Choroid plexus epithelial cell (primary cell): ENCODE measurements at regions not wholly inside any gene's neighbourhood (a gene's known extent, or its start where the extent isn't known, plus 50 kb on each side); places are given as distances from the start of the nearest gene placed in this dataset.

ENCODE experiments used
- DNase-seq: peaks from one replicate; pipeline ENCODE4 v3.0.0-alpha.2; 2010; ENCODE audit warnings: low read depth
- H3K4me3 ChIP-seq: 2 replicates; pipeline ENCODE4 v1.5.1; 2011; ENCODE audit warnings: low read depth, mild to moderate bottlenecking, control low read depth, low read length, moderate library complexity
- TF ChIP-seq, protein P1 (sequence below): conservative IDR thresholded peaks from 2 replicates; pipeline ENCODE4 v1.5.1; 2011; ENCODE audit warnings: low read depth, mild to moderate bottlenecking, control low read depth, inconsistent platforms, low read length, moderate library complexity

DNA sequence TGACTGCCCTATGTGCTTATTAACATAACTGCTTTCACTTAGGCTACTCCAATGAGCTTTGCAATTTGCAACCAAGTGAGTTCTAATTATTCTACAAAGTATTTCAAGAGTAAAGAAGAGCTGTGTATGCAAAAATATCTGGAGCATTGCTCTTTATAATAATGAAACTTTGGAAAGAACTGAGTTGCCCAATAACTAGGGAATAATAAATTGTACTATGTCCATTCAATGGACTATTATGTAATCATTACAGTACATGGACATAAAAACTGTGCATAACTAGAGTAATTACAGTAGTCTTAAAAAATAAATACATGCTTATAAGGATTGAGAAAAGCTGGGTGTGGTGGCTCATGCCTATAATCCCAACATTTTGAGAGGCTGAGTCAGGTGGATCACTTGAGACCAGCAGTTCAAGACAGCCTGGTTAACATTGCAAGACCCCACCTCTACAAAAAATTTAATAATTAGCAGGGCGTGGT, 70.3 kb upstream of the JAK1 start:
- no peak overlapping the region for H3K4me3 ChIP-seq
- TF ChIP-seq, protein P1, sequence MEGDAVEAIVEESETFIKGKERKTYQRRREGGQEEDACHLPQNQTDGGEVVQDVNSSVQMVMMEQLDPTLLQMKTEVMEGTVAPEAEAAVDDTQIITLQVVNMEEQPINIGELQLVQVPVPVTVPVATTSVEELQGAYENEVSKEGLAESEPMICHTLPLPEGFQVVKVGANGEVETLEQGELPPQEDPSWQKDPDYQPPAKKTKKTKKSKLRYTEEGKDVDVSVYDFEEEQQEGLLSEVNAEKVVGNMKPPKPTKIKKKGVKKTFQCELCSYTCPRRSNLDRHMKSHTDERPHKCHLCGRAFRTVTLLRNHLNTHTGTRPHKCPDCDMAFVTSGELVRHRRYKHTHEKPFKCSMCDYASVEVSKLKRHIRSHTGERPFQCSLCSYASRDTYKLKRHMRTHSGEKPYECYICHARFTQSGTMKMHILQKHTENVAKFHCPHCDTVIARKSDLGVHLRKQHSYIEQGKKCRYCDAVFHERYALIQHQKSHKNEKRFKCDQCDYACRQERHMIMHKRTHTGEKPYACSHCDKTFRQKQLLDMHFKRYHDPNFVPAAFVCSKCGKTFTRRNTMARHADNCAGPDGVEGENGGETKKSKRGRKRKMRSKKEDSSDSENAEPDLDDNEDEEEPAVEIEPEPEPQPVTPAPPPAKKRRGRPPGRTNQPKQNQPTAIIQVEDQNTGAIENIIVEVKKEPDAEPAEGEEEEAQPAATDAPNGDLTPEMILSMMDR: no peak
- no peak for DNase-seq

DNA sequence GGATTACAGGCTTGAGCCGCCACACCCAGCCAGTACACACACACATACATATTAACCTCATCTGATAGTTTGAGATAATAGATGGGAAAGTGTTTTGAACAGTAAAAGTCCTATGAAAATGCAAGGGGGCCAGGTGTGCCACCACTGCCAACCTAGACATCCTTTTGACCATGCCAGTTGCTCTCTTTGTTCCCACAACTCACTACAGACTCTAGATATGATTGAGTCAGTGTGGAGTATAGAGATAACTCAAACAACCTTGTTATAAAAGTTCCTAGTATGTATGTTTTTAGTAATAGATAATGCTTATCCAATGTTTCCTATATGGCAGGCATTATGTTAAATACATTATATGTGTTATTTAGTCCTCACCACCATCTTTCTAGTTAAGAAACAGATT, 72.7 kb upstream of the JAK1 start:
- no peak overlapping the region for H3K4me3 ChIP-seq
- DNase-seq: no peak
- TF ChIP-seq, protein P1: no peak

DNA sequence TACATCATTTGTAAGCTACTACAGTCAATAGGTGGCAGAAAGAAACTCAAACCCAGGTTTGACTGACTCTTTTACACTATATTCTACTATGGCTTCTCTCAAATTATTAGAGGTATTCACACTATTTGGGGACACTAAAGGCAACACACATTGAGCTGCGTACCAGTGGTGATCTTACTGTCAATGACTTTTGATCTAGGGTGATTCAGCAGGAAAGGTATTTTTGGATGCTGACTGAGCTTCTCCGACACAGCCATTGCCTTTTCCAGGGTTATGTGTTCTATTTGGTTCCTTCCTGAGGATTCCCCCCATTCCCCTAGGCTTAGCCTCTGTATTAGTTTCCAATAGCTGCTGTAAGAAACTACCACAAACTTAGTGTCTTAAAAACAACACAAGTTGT, 73.2 kb upstream of the JAK1 start:
- TF ChIP-seq, protein P1: no peak
- no peak for DNase-seq
- H3K4me3 ChIP-seq: no peak overlapping the region

DNA sequence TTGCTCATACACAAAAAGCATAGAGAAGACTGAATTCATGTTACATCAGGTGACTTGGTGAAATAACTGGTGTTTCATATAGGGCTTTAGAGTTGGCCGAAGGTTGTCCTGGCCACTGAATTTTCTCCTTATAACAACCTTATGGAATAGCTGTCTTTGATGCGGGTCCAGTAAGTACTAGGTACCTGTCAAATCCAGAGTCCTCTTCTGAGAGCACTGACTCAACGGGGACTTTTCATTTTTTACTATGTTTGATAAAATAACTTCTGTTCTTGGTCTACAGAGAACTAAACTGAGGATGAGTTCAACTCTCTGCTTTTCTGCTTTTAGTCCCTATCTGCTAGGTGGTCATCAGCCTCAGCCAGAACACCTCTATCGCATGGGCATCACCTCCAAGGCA, 76.1 kb upstream of the JAK1 start:
- no peak overlapping the region for H3K4me3 ChIP-seq
- DNase-seq: no peak
- TF ChIP-seq, protein P1: no peak

DNA sequence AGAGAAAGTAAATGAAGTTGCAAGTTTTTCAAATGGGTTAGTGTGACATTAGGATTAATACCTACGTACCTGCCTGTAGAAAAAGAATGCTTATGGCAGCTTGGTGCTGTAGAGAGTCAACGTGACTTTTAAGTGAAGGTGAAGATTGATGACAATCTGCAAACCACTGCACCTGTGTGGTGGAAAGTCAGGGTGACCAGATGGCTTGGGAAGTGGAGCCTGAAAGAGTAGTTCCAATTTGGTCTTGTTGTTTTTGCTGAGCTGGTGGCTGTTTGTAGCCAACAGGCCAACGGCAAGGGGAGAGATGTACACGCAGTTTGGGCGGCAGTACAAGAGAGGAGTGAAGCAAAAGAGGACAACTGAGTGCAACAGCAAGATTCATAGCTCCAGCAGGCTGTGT, 78.1 kb upstream of the JAK1 start:
- H3K4me3 ChIP-seq: no peak overlapping the region
- DNase-seq: no peak
- TF ChIP-seq, protein P1: no peak

DNA sequence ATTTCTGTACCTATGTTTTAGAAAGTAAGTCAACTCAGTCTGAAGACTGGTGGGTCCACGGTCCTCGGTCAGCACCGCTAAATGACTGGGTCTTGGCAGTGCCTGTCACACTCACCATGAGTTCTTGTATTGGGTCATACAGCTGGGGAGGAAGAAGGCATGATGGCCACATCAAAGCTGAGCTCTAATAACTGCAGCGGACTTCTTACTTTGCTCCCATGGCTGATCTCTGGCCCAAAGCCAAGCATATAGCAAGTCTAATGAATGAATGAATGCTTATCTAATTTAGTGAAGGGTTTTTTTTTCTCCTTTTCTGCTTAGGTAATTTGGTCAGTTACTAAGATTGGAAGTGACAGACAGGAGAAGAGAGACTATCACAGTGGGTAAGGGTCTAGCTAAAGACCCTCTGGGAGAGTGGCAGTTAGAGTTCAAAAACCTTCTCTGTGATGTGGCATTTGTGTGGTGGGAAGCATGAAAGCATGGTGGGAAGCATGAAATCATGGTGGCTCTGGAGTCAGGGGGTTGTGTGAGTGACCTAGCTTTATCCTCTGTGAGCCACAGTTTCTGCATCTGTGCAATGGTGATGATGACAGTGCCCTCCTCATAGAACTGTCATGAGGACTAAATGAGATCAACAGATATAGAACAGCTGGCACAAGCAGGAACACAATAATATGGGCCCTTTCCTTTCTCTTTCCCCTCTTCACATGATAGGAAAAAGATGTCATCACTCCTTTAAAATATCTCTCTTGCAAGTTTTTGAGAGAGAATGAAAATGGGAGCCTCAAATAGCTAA, 78.9 kb upstream of the JAK1 start:
- TF ChIP-seq, protein P1: no peak
- DNase-seq: no peak
- no peak overlapping the region for H3K4me3 ChIP-seq

DNA sequence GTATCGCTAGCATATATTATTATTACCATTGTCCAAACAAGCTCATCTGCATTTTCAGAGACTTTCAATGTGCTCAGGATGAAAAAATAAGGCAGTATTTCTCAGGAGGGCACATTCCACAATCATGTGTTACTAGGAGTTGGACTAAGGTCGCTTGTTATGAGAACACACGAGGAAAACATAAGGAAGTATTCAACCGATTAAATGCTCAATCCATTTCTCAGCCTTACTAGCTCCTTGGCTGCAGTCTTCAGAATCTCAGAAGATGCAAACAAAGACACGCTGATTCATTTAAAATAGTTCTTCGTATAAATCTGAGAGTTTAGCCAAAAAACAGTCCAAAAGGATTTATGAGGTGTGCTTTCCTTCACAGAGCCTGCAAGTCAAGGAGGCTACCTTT, 82.0 kb upstream of the JAK1 start:
- DNase-seq: no peak
- H3K4me3 ChIP-seq: no peak overlapping the region
- TF ChIP-seq, protein P1: no peak
